ENCODE measurements at regions not wholly inside any gene's neighbourhood (a gene's known extent, or its start where the extent isn't known, plus 50 kb on each side); places are given as distances from the start of the nearest gene placed in this dataset.

DNA sequence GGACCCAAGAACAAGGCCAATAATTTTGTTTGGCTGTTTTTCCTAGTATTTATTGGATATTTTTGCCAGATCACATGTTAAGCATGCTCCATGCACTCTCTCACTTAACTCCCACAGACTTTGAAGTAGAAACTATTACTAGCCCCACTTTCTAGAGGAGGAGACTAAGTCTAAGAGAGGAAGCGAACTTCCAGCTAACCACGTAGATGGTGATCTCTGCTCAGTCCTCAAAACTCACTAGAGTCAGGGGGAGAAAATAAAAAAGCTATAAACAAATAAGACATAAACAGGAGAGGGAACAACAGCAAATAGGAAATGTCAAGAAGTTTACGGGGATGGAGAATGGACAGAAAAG lies 481.0 kb upstream of the PROK2 start:
- H3K4me3 ChIP-seq (ENCODE audit: low read depth, low read length): no peak overlapping the region
- TF ChIP-seq CTCF (IDR thresholded peaks at IDR 0.05; ENCODE audit: borderline replicate concordance, insufficient read depth, low read depth, low read length): no peak

GRCh38 chr3:72265256-72266015 lies 480.5 kb upstream of the PROK2 start:
- peak; percentile 26; the same call in 1 of the 2 replicates for TF ChIP-seq CTCF (IDR thresholded peaks at IDR 0.05; ENCODE audit: borderline replicate concordance, insufficient read depth, low read depth, low read length)
- no peak overlapping the region for H3K4me3 ChIP-seq (ENCODE audit: low read depth, low read length)

DNA sequence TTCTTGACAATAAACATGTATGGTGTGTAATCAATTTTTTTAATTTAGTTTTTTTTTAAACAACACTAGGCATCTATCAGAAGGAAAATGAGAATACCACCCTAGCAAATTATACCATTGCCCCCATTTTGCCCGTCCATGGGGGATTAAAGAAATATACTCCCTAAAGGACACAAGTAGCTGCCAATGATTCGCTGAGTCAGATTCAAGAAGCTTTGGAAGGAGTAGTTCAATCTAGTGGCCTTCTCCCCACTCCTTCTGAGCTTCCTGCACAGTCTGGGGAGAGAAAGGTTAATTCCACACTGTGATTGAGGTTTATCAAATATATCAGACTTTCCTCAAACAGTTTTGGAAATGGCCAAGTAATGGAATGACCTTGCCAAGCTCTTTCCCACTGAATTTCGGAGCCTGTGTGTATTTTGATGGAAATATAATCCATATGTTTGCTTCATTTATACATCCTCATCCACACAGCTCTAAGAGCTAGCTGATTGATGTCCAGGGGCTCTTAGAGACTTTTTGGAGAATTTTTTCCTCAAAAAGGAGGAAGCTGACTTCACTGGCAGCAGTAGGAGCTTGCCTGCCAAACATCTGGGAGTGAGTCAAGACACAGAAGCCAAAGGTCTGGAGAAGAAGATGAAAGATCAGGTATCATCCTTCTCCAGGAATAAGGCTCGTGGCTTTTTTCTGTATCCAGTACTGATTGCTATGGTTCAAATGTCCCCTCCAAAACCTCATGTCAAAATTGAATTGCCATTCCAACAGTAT lies 478.5 kb upstream of the PROK2 start:
- TF ChIP-seq CTCF (IDR thresholded peaks at IDR 0.05; ENCODE audit: borderline replicate concordance, insufficient read depth, low read depth, low read length): no peak

GRCh38 chr3:72262736-72263135 lies 477.8 kb upstream of the PROK2 start:
- no peak overlapping the region for H3K4me3 ChIP-seq (ENCODE audit: low read depth, low read length)
- TF ChIP-seq CTCF (IDR thresholded peaks at IDR 0.05; ENCODE audit: borderline replicate concordance, insufficient read depth, low read depth, low read length): no peak

More for the DNA sequence above, 478.5 kb upstream of the PROK2 start:
- no peak overlapping the region for H3K4me3 ChIP-seq (ENCODE audit: low read depth, low read length)

GRCh38 chr3:72261566-72262564 lies 476.9 kb upstream of the PROK2 start:
- no peak for TF ChIP-seq CTCF (IDR thresholded peaks at IDR 0.05; ENCODE audit: borderline replicate concordance, insufficient read depth, low read depth, low read length)
- H3K4me3 ChIP-seq (ENCODE audit: low read depth, low read length): no peak overlapping the region

- no peak overlapping the region for H3K4me3 ChIP-seq (ENCODE audit: low read depth, low read length)
- no peak for TF ChIP-seq CTCF (IDR thresholded peaks at IDR 0.05; ENCODE audit: borderline replicate concordance, insufficient read depth, low read depth, low read length)
Measured at GRCh38 chr3:72260588-72260910, 475.6 kb upstream of the PROK2 start.

Data from GM12875 (cell line).